Rectal smooth muscle tissue (tissue), 1 donor: ENCODE measurements at regions not wholly inside any gene's neighbourhood (a gene's known extent, or its start where the extent isn't known, plus 50 kb on each side); places are given as distances from the start of the nearest gene placed in this dataset.

Source experiments
- H3K27ac ChIP-seq: one replicate; pipeline ENCODE4 v1.7.0; 2013; ENCODE audit warnings: low read depth, low read length, inconsistent platforms
- H3K27me3 ChIP-seq: one replicate; pipeline ENCODE4 v1.7.0; 2013; ENCODE audit warnings: low read length; ENCODE audit not compliant: control insufficient read depth, insufficient read depth
- H3K36me3 ChIP-seq: one replicate; pipeline ENCODE4 v1.7.0; 2013; ENCODE audit warnings: low read length; ENCODE audit not compliant: control insufficient read depth, insufficient read depth
- H3K4me1 ChIP-seq: one replicate; pipeline ENCODE4 v1.7.0; 2013; ENCODE audit warnings: low read length; ENCODE audit not compliant: control insufficient read depth, insufficient read depth
- H3K4me3 ChIP-seq: one replicate; pipeline ENCODE4 v1.7.0; 2013; ENCODE audit warnings: low read length
- H3K9ac ChIP-seq: one replicate; pipeline ENCODE4 v1.7.0; 2013; ENCODE audit warnings: low read length

GRCh38 chr11:115929618-115930129, 425.5 kb upstream of the CADM1 start:
- Histone ChIP-seq H3K4me3 (no peak overlapping the region), H3K9ac (no peak overlapping the region), H3K27me3 (no peaks in the 10 kb centered on the region)

GRCh38 chr11:115928811-115929210, 424.6 kb upstream of the CADM1 start:
- Histone ChIP-seq H3K27ac (no peak overlapping the region), H3K36me3 (no peaks in the 10 kb centered on the region), H3K4me3 (no peak overlapping the region)

More at GRCh38 chr11:115929618-115930129, 425.5 kb upstream of the CADM1 start:
- Histone ChIP-seq H3K27ac (no peak overlapping the region), H3K4me1 (peaks cover 6% of the 10 kb centered on the region), H3K36me3 (no peaks in the 10 kb centered on the region)

GRCh38 chr11:115927823-115928329, 423.7 kb upstream of the CADM1 start:
- H3K27ac ChIP-seq: no peak overlapping the region
- H3K36me3 ChIP-seq: no peaks in the 10 kb centered on the region
- H3K27me3 ChIP-seq: no peaks in the 10 kb centered on the region
- H3K4me1 ChIP-seq: peaks cover 6% of the 10 kb centered on the region
- H3K9ac ChIP-seq: no peak overlapping the region
- no peak overlapping the region for H3K4me3 ChIP-seq

More at GRCh38 chr11:115928811-115929210, 424.6 kb upstream of the CADM1 start:
- no peaks in the 10 kb centered on the region for H3K27me3 ChIP-seq
- no peak overlapping the region for H3K9ac ChIP-seq
- H3K4me1 ChIP-seq: peaks cover 6% of the 10 kb centered on the region

GRCh38 chr11:115926601-115927000, 422.4 kb upstream of the CADM1 start:
- H3K4me1 ChIP-seq: peaks cover 6% of the 10 kb centered on the region
- H3K27me3 ChIP-seq: no peaks in the 10 kb centered on the region
- no peak overlapping the region for H3K27ac ChIP-seq
- H3K9ac ChIP-seq: no peak overlapping the region
- H3K4me3 ChIP-seq: no peak overlapping the region
- H3K36me3 ChIP-seq: no peaks in the 10 kb centered on the region

- Histone ChIP-seq H3K27ac (no peak overlapping the region), H3K4me3 (no peak overlapping the region), H3K9ac (no peak overlapping the region), H3K27me3 (no peaks in the 10 kb centered on the region), H3K4me1 (peaks cover 6% of the 10 kb centered on the region), H3K36me3 (no peaks in the 10 kb centered on the region)
Observed at GRCh38 chr11:115926138-115926537, 421.9 kb upstream of the CADM1 start.

GRCh38 chr11:115925568-115926090, 421.4 kb upstream of the CADM1 start:
- no peaks in the 10 kb centered on the region for H3K27me3 ChIP-seq
- peaks cover 6% of the 10 kb centered on the region for H3K4me1 ChIP-seq
- H3K36me3 ChIP-seq: no peaks in the 10 kb centered on the region
- no peak overlapping the region for H3K4me3 ChIP-seq
- no peak overlapping the region for H3K27ac ChIP-seq
- no peak overlapping the region for H3K9ac ChIP-seq

- no peak overlapping the region for H3K4me3 ChIP-seq
- H3K27ac ChIP-seq: no peak overlapping the region
- H3K4me1 ChIP-seq: no peaks in the 10 kb centered on the region
- H3K9ac ChIP-seq: no peak overlapping the region
- H3K36me3 ChIP-seq: no peaks in the 10 kb centered on the region
- H3K27me3 ChIP-seq: no peaks in the 10 kb centered on the region
Observed at GRCh38 chr11:115924744-115925567, 420.7 kb upstream of the CADM1 start.

GRCh38 chr11:115922876-115923275, 418.7 kb upstream of the CADM1 start:
- no peak overlapping the region for H3K4me3 ChIP-seq
- H3K9ac ChIP-seq: no peak overlapping the region
- H3K27me3 ChIP-seq: no peaks in the 10 kb centered on the region
- no peak overlapping the region for H3K27ac ChIP-seq
- H3K36me3 ChIP-seq: no peaks in the 10 kb centered on the region
- no peaks in the 10 kb centered on the region for H3K4me1 ChIP-seq

GRCh38 chr11:115921986-115922385, 417.8 kb upstream of the CADM1 start:
- Histone ChIP-seq H3K4me1 (no peaks in the 10 kb centered on the region), H3K27me3 (no peaks in the 10 kb centered on the region), H3K4me3 (no peak overlapping the region), H3K27ac (no peak overlapping the region), H3K36me3 (no peaks in the 10 kb centered on the region), H3K9ac (no peak overlapping the region)

- no peaks in the 10 kb centered on the region for H3K36me3 ChIP-seq
- no peaks in the 10 kb centered on the region for H3K4me1 ChIP-seq
- H3K27me3 ChIP-seq: no peaks in the 10 kb centered on the region
- no peak overlapping the region for H3K4me3 ChIP-seq
- no peak overlapping the region for H3K9ac ChIP-seq
- no peak overlapping the region for H3K27ac ChIP-seq
Observed at GRCh38 chr11:115921540-115921939, 417.3 kb upstream of the CADM1 start.

GRCh38 chr11:115920841-115921480, 416.7 kb upstream of the CADM1 start:
- no peaks in the 10 kb centered on the region for H3K27me3 ChIP-seq
- no peaks in the 10 kb centered on the region for H3K4me1 ChIP-seq
- no peak overlapping the region for H3K4me3 ChIP-seq
- H3K27ac ChIP-seq: no peak overlapping the region
- no peaks in the 10 kb centered on the region for H3K36me3 ChIP-seq
- no peak overlapping the region for H3K9ac ChIP-seq

- Histone ChIP-seq H3K9ac (no peak overlapping the region), H3K27me3 (no peaks in the 10 kb centered on the region), H3K4me1 (no peaks in the 10 kb centered on the region), H3K36me3 (no peaks in the 10 kb centered on the region), H3K4me3 (no peak overlapping the region), H3K27ac (no peak overlapping the region)
Observed at GRCh38 chr11:115920092-115920461, 415.9 kb upstream of the CADM1 start.
